Dermis microvascular lymphatic vessel endothelial cell (primary cell): ENCODE measurements at regions not wholly inside any gene's neighbourhood (a gene's known extent, or its start where the extent isn't known, plus 50 kb on each side); places are given as distances from the start of the nearest gene placed in this dataset.
"Not testable (repeated sequence)": the region's sequence is repeated elsewhere in the genome, so short reads cannot be mapped to it uniquely, and the experiment has no call there.

ENCODE experiments used
- DNase-seq, 2 donors: peaks; one replicate each; pipeline versions ENCODE4 v3.0.0 to v3.0.0-alpha.2; 2010; ENCODE audit warnings: low read depth in 2 of 2

- DNase-seq = no peak
These were observed 98.2 kb upstream of the PMAIP1 start for GRCh38 chr18:59801576-59801975.

GRCh38 chr18:59800897-59801296 is 98.9 kb upstream of the PMAIP1 start:
- DNase-seq = no peak

- no peak for DNase-seq
These were observed 100.3 kb upstream of the PMAIP1 start for GRCh38 chr18:59799383-59800015.

GRCh38 chr18:59795882-59796281 is 98.7 kb upstream of the CCBE1 start:
- DNase-seq = no peak

GRCh38 chr18:59792353-59792752 is 95.1 kb upstream of the CCBE1 start:
- DNase-seq = no peak

GRCh38 chr18:59790346-59790936 is 93.2 kb upstream of the CCBE1 start:
- not testable (repeated sequence) for DNase-seq

- no peak for DNase-seq
These were observed 91.5 kb upstream of the CCBE1 start for GRCh38 chr18:59788791-59789106.

GRCh38 chr18:59787998-59788790 is 91.0 kb upstream of the CCBE1 start:
- peak in 1 of 2 donors; percentile 36 for DNase-seq

GRCh38 chr18:59784694-59785093 is 87.5 kb upstream of the CCBE1 start:
- DNase-seq = no peak

GRCh38 chr18:59783138-59783537 is 85.9 kb upstream of the CCBE1 start:
- peak; percentile 50 to 64 for DNase-seq

GRCh38 chr18:59779979-59780378 is 82.8 kb upstream of the CCBE1 start:
- peak in 1 of 2 donors; percentile 35 for DNase-seq

- no peak for DNase-seq
These were observed 81.2 kb upstream of the CCBE1 start for GRCh38 chr18:59778434-59778833.

GRCh38 chr18:59777636-59778035 is 80.4 kb upstream of the CCBE1 start:
- DNase-seq = no peak

- no peak for DNase-seq
These were observed 72.1 kb upstream of the CCBE1 start for GRCh38 chr18:59769129-59769865.

GRCh38 chr18:59768409-59768808 is 71.2 kb upstream of the CCBE1 start:
- no peak for DNase-seq

GRCh38 chr18:59767732-59768131 is 70.5 kb upstream of the CCBE1 start:
- no peak for DNase-seq

GRCh38 chr18:59765343-59765742 is 68.1 kb upstream of the CCBE1 start:
- no peak for DNase-seq

- no peak for DNase-seq
These were observed 67.1 kb upstream of the CCBE1 start for GRCh38 chr18:59764281-59764680.

- no peak for DNase-seq
These were observed 66.4 kb upstream of the CCBE1 start for GRCh38 chr18:59763541-59764136.

- no peak for DNase-seq
These were observed 63.7 kb upstream of the CCBE1 start for GRCh38 chr18:59760619-59761600.

GRCh38 chr18:59760212-59760611 is 63.0 kb upstream of the CCBE1 start:
- DNase-seq = no peak
